Activated T-cell treated with anti-CD3 and anti-CD28 coated beads for 48 hours (primary cell): ENCODE measurements at regions not wholly inside any gene's neighbourhood (a gene's known extent, or its start where the extent isn't known, plus 50 kb on each side); places are given as distances from the start of the nearest gene placed in this dataset.
"Not testable (repeated sequence)": the region's sequence is repeated elsewhere in the genome, so short reads cannot be mapped to it uniquely, and the experiment has no call there.

ENCODE experiments used
- DNase-seq: peaks from one replicate; pipeline ENCODE4 v3.0.0-alpha.2; 2020; ENCODE audit warnings: low read depth

- DNase-seq: no peak
Measured at GRCh38 chr2:147603876-147604275, 241.0 kb upstream of the ACVR2A start.

- no peak for DNase-seq
Measured at GRCh38 chr2:147603447-147603846, 241.4 kb upstream of the ACVR2A start.

GRCh38 chr2:147600646-147601045 is 244.2 kb upstream of the ACVR2A start:
- DNase-seq: no peak

- DNase-seq: no peak
Measured at GRCh38 chr2:147600223-147600622, 244.6 kb upstream of the ACVR2A start.

GRCh38 chr2:147595200-147595599 is 249.6 kb upstream of the ACVR2A start:
- DNase-seq: no peak

GRCh38 chr2:147594038-147594437 is 250.8 kb upstream of the ACVR2A start:
- no peak for DNase-seq

- not testable (repeated sequence) for DNase-seq
Measured at GRCh38 chr2:147592784-147593183, 252.0 kb upstream of the ACVR2A start.

- no peak for DNase-seq
Measured at GRCh38 chr2:147589127-147589526, 255.7 kb upstream of the ACVR2A start.

- DNase-seq: no peak
Measured at GRCh38 chr2:147588191-147588590, 256.6 kb upstream of the ACVR2A start.

- DNase-seq: no peak
Measured at GRCh38 chr2:147578529-147578928, 266.3 kb upstream of the ACVR2A start.

GRCh38 chr2:147577998-147578380 is 266.8 kb upstream of the ACVR2A start:
- DNase-seq: no peak

- no peak for DNase-seq
Measured at GRCh38 chr2:147577323-147577997, 267.4 kb upstream of the ACVR2A start.

GRCh38 chr2:147575106-147575505 is 269.7 kb upstream of the ACVR2A start:
- no peak for DNase-seq

GRCh38 chr2:147572622-147573021 is 272.2 kb upstream of the ACVR2A start:
- no peak for DNase-seq

GRCh38 chr2:147569426-147569825 is 275.4 kb upstream of the ACVR2A start:
- DNase-seq: no peak

- DNase-seq: no peak
Measured at GRCh38 chr2:147568109-147568508, 276.7 kb upstream of the ACVR2A start.

GRCh38 chr2:147567136-147567535 is 277.7 kb upstream of the ACVR2A start:
- no peak for DNase-seq

- no peak for DNase-seq
Measured at GRCh38 chr2:147560810-147561535, 283.9 kb upstream of the ACVR2A start.

GRCh38 chr2:147559070-147559725 is 285.6 kb upstream of the ACVR2A start:
- no peak for DNase-seq

- DNase-seq: no peak
Measured at GRCh38 chr2:147558620-147559019, 286.2 kb upstream of the ACVR2A start.

GRCh38 chr2:147554521-147555107 is 290.2 kb upstream of the ACVR2A start:
- no peak for DNase-seq

GRCh38 chr2:147553775-147554271 is 291.0 kb upstream of the ACVR2A start:
- no peak for DNase-seq
